Mesothelial cell of epicardium (in vitro differentiated cells): ENCODE measurements at regions not wholly inside any gene's neighbourhood (a gene's known extent, or its start where the extent isn't known, plus 50 kb on each side); places are given as distances from the start of the nearest gene placed in this dataset.

Experiments
- DNase-seq, 2 experiments: peaks; one replicate each; pipeline ENCODE4 v3.0.0; 2021; ENCODE audit warnings: low spot score in 2 of 2; ENCODE audit not compliant: unreplicated experiment in 2 of 2
- H3K27ac Mint-ChIP-seq: 2 replicates; pipeline ENCODE4 v1.8.0; 2021; ENCODE audit warnings: mixed read lengths
- H3K27me3 Mint-ChIP-seq: 2 replicates; pipeline ENCODE4 v1.8.0; 2021; ENCODE audit warnings: low read depth, mixed read lengths
- H3K36me3 Mint-ChIP-seq: 2 replicates; pipeline ENCODE4 v1.8.0; 2021; ENCODE audit warnings: mixed read lengths
- H3K4me1 Mint-ChIP-seq: 2 replicates; pipeline ENCODE4 v1.8.0; 2021; ENCODE audit warnings: mixed read lengths
- H3K4me3 Mint-ChIP-seq: 2 replicates; pipeline ENCODE4 v1.8.0; 2021; ENCODE audit warnings: mild to moderate bottlenecking, moderate library complexity, mixed read lengths
- H3K9me3 Mint-ChIP-seq: 2 replicates; pipeline ENCODE4 v1.8.0; 2021; ENCODE audit warnings: mixed read lengths
- CTCF ChIP-seq: fragments of 200-600 bp; sonication (generic); IDR thresholded peaks from one replicate; pipeline ENCODE4 v1.5.0; 2021; ENCODE audit warnings: antibody characterized with exemption; ENCODE audit not compliant: unreplicated experiment

DNA sequence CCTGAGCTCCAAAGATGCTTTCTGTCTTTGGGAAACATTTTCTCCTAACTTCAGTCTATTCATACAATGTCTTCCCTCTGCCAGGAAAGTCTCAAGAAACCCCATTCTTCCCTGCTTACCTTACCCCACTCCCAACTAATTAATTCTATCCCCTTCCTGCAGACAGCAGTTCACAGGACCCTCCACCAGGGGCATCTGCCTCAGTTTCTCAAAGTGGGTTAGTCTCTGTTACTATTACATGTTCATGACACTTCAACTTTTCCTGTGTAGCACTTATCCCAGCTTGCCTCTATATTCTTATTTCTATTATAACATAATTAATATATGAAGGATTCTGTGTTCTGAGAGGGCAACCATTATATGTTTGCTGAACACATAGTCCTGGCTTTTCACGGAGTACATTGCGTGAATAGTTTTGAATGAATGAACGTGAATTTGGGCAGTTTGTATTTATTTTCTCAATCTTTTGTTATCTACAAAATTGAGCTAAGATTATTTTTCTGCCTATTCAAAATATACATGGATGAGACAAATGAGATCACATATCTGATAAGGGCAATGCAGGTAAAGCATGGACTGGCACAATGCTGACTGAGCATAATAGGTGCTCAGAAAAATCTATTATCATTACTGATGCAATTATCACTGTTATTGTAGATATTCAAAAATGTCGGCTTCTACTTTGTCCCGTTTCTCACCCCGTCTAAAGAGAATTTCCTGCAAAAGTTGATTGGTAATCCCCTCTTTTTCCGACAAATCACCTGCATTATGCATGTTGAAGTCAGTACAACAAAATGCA is 341.1 kb downstream of the BRINP1 start:
- TF ChIP-seq CTCF = peak; percentile 48
- H3K9me3 Mint-ChIP-seq = no peaks in the 10 kb centered on the region
- H3K4me3 Mint-ChIP-seq = no peak overlapping the region
- H3K27me3 Mint-ChIP-seq = peaks cover 4% of the 10 kb centered on the region
- no peaks in the 10 kb centered on the region for H3K36me3 Mint-ChIP-seq
- no peak overlapping the region for H3K27ac Mint-ChIP-seq
- no peak for DNase-seq
- no peaks in the 10 kb centered on the region for H3K4me1 Mint-ChIP-seq

DNA sequence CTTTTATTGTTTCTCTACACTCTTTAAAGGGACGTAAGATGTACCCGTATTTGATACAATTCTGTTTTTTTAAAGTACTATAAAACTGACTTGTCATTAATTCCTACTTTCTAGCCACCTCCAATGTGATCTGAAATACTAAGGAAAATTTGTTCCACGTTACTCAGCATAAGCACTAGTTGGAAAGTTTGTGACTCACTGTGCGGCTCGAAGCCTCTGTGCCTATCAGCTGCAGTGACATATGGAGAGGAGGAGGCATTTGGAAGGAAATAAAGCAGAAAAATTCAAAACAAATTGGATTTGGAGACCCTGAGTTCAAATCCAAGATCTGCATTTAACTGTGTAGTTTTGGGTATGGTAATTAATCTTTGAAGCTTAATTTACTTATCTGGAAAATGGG is 339.3 kb downstream of the BRINP1 start:
- Mint-ChIP-seq H3K4me1 (no peaks in the 10 kb centered on the region), H3K9me3 (peaks cover 5% of the 10 kb centered on the region), H3K27ac (no peak overlapping the region), H3K4me3 (no peak overlapping the region), H3K27me3 (peaks cover 4% of the 10 kb centered on the region), H3K36me3 (no peaks in the 10 kb centered on the region)
- DNase-seq = no peak
- no peak for TF ChIP-seq CTCF

DNA sequence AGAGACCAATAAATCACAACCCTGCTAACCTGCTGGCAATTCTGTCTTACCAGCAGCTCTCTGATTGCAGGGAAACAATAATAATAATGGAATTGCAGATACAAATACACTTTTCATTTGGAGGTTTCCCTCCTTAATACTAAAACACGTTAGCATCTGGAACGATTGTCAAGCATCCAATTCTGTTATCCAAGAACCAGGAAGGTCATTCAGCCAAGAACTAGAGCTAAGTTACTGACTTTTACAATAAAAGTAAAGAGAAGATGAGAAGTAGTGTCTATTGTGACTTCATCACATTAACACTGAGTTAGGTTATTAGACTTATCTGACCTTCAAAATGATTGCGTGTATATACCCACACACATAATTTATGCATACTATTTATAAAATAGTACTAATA is 335.6 kb downstream of the BRINP1 start:
- no peak for TF ChIP-seq CTCF
- no peak overlapping the region for H3K27ac Mint-ChIP-seq
- no peak overlapping the region for H3K4me3 Mint-ChIP-seq
- H3K36me3 Mint-ChIP-seq = no peaks in the 10 kb centered on the region
- no peaks in the 10 kb centered on the region for H3K4me1 Mint-ChIP-seq
- no peaks in the 10 kb centered on the region for H3K27me3 Mint-ChIP-seq
- H3K9me3 Mint-ChIP-seq = peaks cover 5% of the 10 kb centered on the region
- no peak for DNase-seq

GRCh38 chr9:119036969-119037368 is 332.3 kb downstream of the BRINP1 start:
- Mint-ChIP-seq H3K27ac (no peak overlapping the region), H3K4me1 (no peaks in the 10 kb centered on the region), H3K4me3 (no peak overlapping the region), H3K27me3 (no peaks in the 10 kb centered on the region), H3K36me3 (no peaks in the 10 kb centered on the region), H3K9me3 (peaks cover 5% of the 10 kb centered on the region)
- DNase-seq = no peak
- TF ChIP-seq CTCF = no peak

- H3K27ac Mint-ChIP-seq = no peak overlapping the region
- no peaks in the 10 kb centered on the region for H3K9me3 Mint-ChIP-seq
- no peak for DNase-seq
- H3K36me3 Mint-ChIP-seq = no peaks in the 10 kb centered on the region
- H3K27me3 Mint-ChIP-seq = peaks cover 9% of the 10 kb centered on the region
- TF ChIP-seq CTCF = no peak
- no peaks in the 10 kb centered on the region for H3K4me1 Mint-ChIP-seq
- no peak overlapping the region for H3K4me3 Mint-ChIP-seq
Measured at GRCh38 chr9:119043996-119044395, 325.2 kb downstream of the BRINP1 start.
